ENCODE measurements at regions not wholly inside any gene's neighbourhood (a gene's known extent, or its start where the extent isn't known, plus 50 kb on each side); places are given as distances from the start of the nearest gene placed in this dataset.

- TF ChIP-seq POLR2AphosphoS5 (IDR thresholded peaks at IDR 0.05) (no peak), CTCF (IDR thresholded peaks at IDR 0.05) (no peak), POLR2A (IDR thresholded peaks at IDR 0.05) (no peak), EP300 (IDR thresholded peaks at IDR 0.05) (no peak)
Measured at GRCh38 chr16:85991856-85992255, 92.9 kb downstream of the IRF8 start.
